H1 (cell line): ENCODE measurements at regions not wholly inside any gene's neighbourhood (a gene's known extent, or its start where the extent isn't known, plus 50 kb on each side); places are given as distances from the start of the nearest gene placed in this dataset.

Experiments used
- CTCF ChIA-PET: fragments of 300-600 bp; sonication (Branson Sonifier 250); formaldehyde crosslinking; loops from one replicate; lab custom pipeline; 2021; ENCODE audit not compliant: partially characterized antibody; lab: Charles Lee
- POLR2A ChIA-PET: fragments of 300-600 bp; sonication (Branson Sonifier 250); formaldehyde crosslinking; loops from one replicate; lab custom pipeline; 2021; ENCODE audit warnings: inconsistent platforms; ENCODE audit not compliant: partially characterized antibody; lab: Charles Lee
- DNase-seq, 2 experiments: peaks; one replicate each; pipeline versions ENCODE4 v3.0.0 to v3.0.0-alpha.2; 2010 to 2022; ENCODE audit warnings: low spot score in 2 of 2, low read depth in 1 of 2, mixed read lengths in 1 of 2
- FAIRE-seq: peaks from 2 replicates; lab custom pipeline; 2011; peaks lifted over from hg19 to GRCh38; lab: Jason Lieb, UNC
- H2AFZ ChIP-seq: 2 replicates; pipeline ENCODE4 v1.8.1; 2012; ENCODE audit warnings: low read length, inconsistent platforms
- H2AK5ac ChIP-seq: 2 replicates; pipeline ENCODE4 v1.6.1; 2013; ENCODE audit warnings: low read depth, low read length
- H2BK120ac ChIP-seq: replicated peaks from 2 replicates; pipeline ENCODE3; 2013; ENCODE audit warnings: low read depth, low read length, inconsistent platforms
- H2BK12ac ChIP-seq: 2 replicates; pipeline ENCODE4 v1.6.1; 2013; ENCODE audit warnings: low read depth, low read length
- H2BK15ac ChIP-seq: 2 replicates; pipeline ENCODE4 v1.6.1; 2013; ENCODE audit warnings: low read length
- H2BK20ac ChIP-seq: 2 replicates; pipeline ENCODE4 v1.6.1; 2013; ENCODE audit warnings: low read length
- H2BK5ac ChIP-seq: 2 replicates; pipeline ENCODE4 v1.6.1; 2013; ENCODE audit warnings: low read depth, low read length
- H3K14ac ChIP-seq: 2 replicates; pipeline ENCODE4 v1.6.1; 2013; ENCODE audit warnings: inconsistent platforms; ENCODE audit not compliant: insufficient read length
- H3K18ac ChIP-seq: 2 replicates; pipeline ENCODE4 v1.6.1; 2013; ENCODE audit warnings: low read length; ENCODE audit errors: extremely low read depth
- H3K23ac ChIP-seq: 2 replicates; pipeline ENCODE4 v1.6.1; 2013; ENCODE audit warnings: inconsistent platforms; ENCODE audit not compliant: insufficient read length
- H3K23me2 ChIP-seq: 2 replicates; pipeline ENCODE4 v1.6.1; 2013; ENCODE audit warnings: low read depth, low read length
- H3K27ac ChIP-seq: 2 replicates; pipeline ENCODE4 v1.6.1; 2011; ENCODE audit warnings: low read depth, low read length, inconsistent platforms
- H3K27me3 ChIP-seq, 4 experiments: replicated peaks in 1 of 4; 1 replicate in 1 of 4; 2 replicates in 3 of 4; pipeline versions ENCODE4 v1.6.1 to v1.8.1; 2011 to 2013; ENCODE audit warnings: low read length in 3 of 4, mild to moderate bottlenecking in 3 of 4, inconsistent platforms in 2 of 4, mixed read lengths in 2 of 4, moderate library complexity in 1 of 4; ENCODE audit not compliant: control insufficient read depth in 3 of 4, insufficient read depth in 3 of 4; ENCODE audit errors: extremely low read depth in 1 of 4
- H3K36me3 ChIP-seq, 4 experiments: 2 replicates each; pipeline versions ENCODE4 v1.6.1 to v1.8.1; 2011 to 2013; ENCODE audit warnings: mild to moderate bottlenecking in 4 of 4, low read length in 3 of 4, moderate library complexity in 2 of 4, control low read depth in 1 of 4, inconsistent platforms in 1 of 4; ENCODE audit not compliant: insufficient read depth in 4 of 4, control insufficient read depth in 2 of 4
- H3K4ac ChIP-seq: replicated peaks from 2 replicates; pipeline ENCODE3; 2013; ENCODE audit warnings: low read length, low read depth, mixed read lengths, inconsistent platforms; ENCODE audit not compliant: insufficient read length
- H3K4me1 ChIP-seq, 4 experiments: replicated peaks in 1 of 4; 1 replicate in 1 of 4; 2 replicates in 3 of 4; pipeline versions ENCODE4 v1.6.1 to v1.8.1; 2011 to 2013; ENCODE audit warnings: low read length in 3 of 4, inconsistent platforms in 2 of 4, mixed read lengths in 1 of 4; ENCODE audit not compliant: insufficient read depth in 4 of 4, control insufficient read depth in 3 of 4
- H3K4me2 ChIP-seq, 2 experiments: 2 replicates each; pipeline versions ENCODE4 v1.6.1 to v1.8.1; 2011 to 2013; ENCODE audit warnings: low read depth in 2 of 2, low read length in 2 of 2, control low read depth in 1 of 2, inconsistent platforms in 1 of 2, mild to moderate bottlenecking in 1 of 2; ENCODE audit not compliant: insufficient read depth in 1 of 2
- H3K4me3 ChIP-seq, 4 experiments: fragments of 200-600, 300-600 bp in 1 of 4; sonication (generic), shearing (Covaris generic), sonication (Bioruptor Twin) in 1 of 4; 2 replicates each; pipeline versions ENCODE4 v1.5.1 to v1.8.1; 2011 to 2016; ENCODE audit warnings: low read length in 4 of 4, low read depth in 3 of 4, control low read depth in 2 of 4, inconsistent platforms in 2 of 4, mild to moderate bottlenecking in 2 of 4, mixed read lengths in 1 of 4, moderate library complexity in 1 of 4; ENCODE audit not compliant: insufficient read depth in 2 of 4; ENCODE audit errors: extremely low read depth in 1 of 4
- H3K56ac ChIP-seq: replicated peaks from 2 replicates; pipeline ENCODE3; 2013; ENCODE audit warnings: low read depth, mild to moderate bottlenecking, mixed read lengths, low read length, inconsistent platforms; ENCODE audit not compliant: insufficient read length
- H3K79me1 ChIP-seq: 2 replicates; pipeline ENCODE4 v1.6.1; 2013; ENCODE audit warnings: low read depth, low read length, control low read depth
- H3K79me2 ChIP-seq, 2 experiments: 2 replicates each; pipeline versions ENCODE4 v1.6.1 to v1.8.1; 2012 to 2013; ENCODE audit warnings: low read length in 2 of 2, mild to moderate bottlenecking in 2 of 2, inconsistent platforms in 1 of 2; ENCODE audit not compliant: insufficient read depth in 2 of 2, control insufficient read depth in 1 of 2
- H3K9ac ChIP-seq, 4 experiments: replicated peaks in 1 of 4; 1 replicate in 1 of 4; 2 replicates in 3 of 4; pipeline versions ENCODE4 v1.6.1 to v1.8.1; 2011 to 2013; ENCODE audit warnings: low read depth in 3 of 4, low read length in 3 of 4, control low read depth in 2 of 4, mild to moderate bottlenecking in 2 of 4, moderate library complexity in 2 of 4, inconsistent platforms in 1 of 4; ENCODE audit errors: extremely low read depth in 1 of 4
- H3K9me3 ChIP-seq, 2 experiments: 2 replicates each; pipeline versions ENCODE4 v1.6.1 to v1.8.1; 2012 to 2013; ENCODE audit warnings: mild to moderate bottlenecking in 2 of 2, moderate library complexity in 2 of 2, control low read depth in 1 of 2, inconsistent platforms in 1 of 2, low read depth in 1 of 2, low read length in 1 of 2, mixed read lengths in 1 of 2; ENCODE audit not compliant: insufficient read depth in 2 of 2
- H4K20me1 ChIP-seq, 2 experiments: replicated peaks in 1 of 2; 2 replicates each; pipeline versions ENCODE3 to v1.8.1; 2011 to 2013; ENCODE audit warnings: inconsistent platforms in 2 of 2, low read length in 2 of 2, mild to moderate bottlenecking in 1 of 2; ENCODE audit not compliant: insufficient read depth in 2 of 2, control insufficient read depth in 1 of 2
- H4K5ac ChIP-seq: 2 replicates; pipeline ENCODE4 v1.6.1; 2013; ENCODE audit warnings: low read length, low read depth, mixed read lengths, inconsistent platforms; ENCODE audit not compliant: insufficient read length
- H4K8ac ChIP-seq: 2 replicates; pipeline ENCODE4 v1.8.0; 2013; ENCODE audit warnings: mild to moderate bottlenecking, moderate library complexity, low read length, inconsistent platforms; ENCODE audit not compliant: insufficient read depth; ENCODE audit errors: extremely low read depth
- H4K91ac ChIP-seq: replicated peaks from 2 replicates; pipeline ENCODE3; 2013; ENCODE audit warnings: low read length, mixed read lengths, inconsistent platforms; ENCODE audit not compliant: insufficient read length
- WGBS, 2 experiments: shearing (Covaris generic) in 1 of 2; methylation state at CpG; one replicate each; pipeline versions ENCODE4 v1.1.6 to v1.1.7; 2013 to 2015; ENCODE audit warnings: low lambda C conversion rate in 2 of 2, mixed read lengths in 2 of 2, inconsistent platforms in 1 of 2, low coverage in 1 of 2, missing lambda C conversion rate in 1 of 2; ENCODE audit not compliant: insufficient replicate concordance in 2 of 2, insufficient coverage in 1 of 2, insufficient read length in 1 of 2; ENCODE audit errors: extremely low coverage in 1 of 2, missing lambda C conversion rate in 1 of 2; 5-methylcytosine and 5-hydroxymethylcytosine counted together
- TF ChIP-seq, protein P1 (sequence below), 3 experiments: IDR thresholded peaks; 1 replicate in 2 of 3; 2 replicates in 1 of 3; pipeline versions ENCODE4 v1.5.1 to v1.6.1; 2011; ENCODE audit warnings: low read length in 3 of 3, mild to moderate bottlenecking in 3 of 3, inconsistent platforms in 2 of 3, low read depth in 1 of 3, moderate library complexity in 1 of 3; ENCODE audit not compliant: insufficient read depth in 1 of 3; ENCODE audit errors: control extremely low read depth in 1 of 3

DNA sequence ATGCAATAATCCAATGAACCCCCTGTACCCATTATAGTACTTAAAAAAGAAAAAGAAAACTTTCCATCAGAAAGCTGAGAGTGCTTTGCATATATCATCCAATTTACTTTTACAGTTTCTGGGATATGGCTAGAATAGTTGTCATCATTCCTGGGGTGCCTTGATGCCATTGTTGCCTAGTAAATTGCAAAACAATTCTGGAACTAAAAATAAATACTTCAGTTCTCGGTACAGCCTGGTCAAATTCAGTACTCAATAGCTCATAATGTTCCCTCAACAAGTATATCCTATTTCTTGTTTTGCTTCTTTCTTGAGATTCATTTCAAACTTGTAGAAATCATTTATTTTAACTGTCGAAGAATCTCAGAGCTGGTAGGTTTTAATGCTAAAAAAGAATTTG, 334.7 kb upstream of the MDFIC2 start:
- Histone ChIP-seq H3K14ac (no peak overlapping the region), H4K8ac (no peak overlapping the region), H3K36me3 (no peaks in the 10 kb centered on the region), H3K4me2 (no peak overlapping the region), H2AK5ac (no peak overlapping the region), H2AFZ (no peak overlapping the region), H3K4ac (no peak overlapping the region), H3K27me3 (no peaks in the 10 kb centered on the region), H3K23me2 (no peaks in the 10 kb centered on the region), H4K91ac (no peak overlapping the region), H3K4me3 (no peak overlapping the region), H3K79me2 (no peaks in the 10 kb centered on the region), H3K18ac (no peak overlapping the region), H3K27ac (no peak overlapping the region), H3K4me1 (no peaks in the 10 kb centered on the region), H3K79me1 (no peaks in the 10 kb centered on the region), H4K20me1 (no peaks in the 10 kb centered on the region), H2BK120ac (no peak overlapping the region), H4K5ac (no peak overlapping the region), H3K23ac (no peak overlapping the region), H2BK5ac (no peak overlapping the region), H2BK12ac (no peak overlapping the region), H2BK20ac (no peak overlapping the region), H2BK15ac (no peak overlapping the region), H3K9me3 (no peaks in the 10 kb centered on the region), H3K9ac (no peak overlapping the region), H3K56ac (no peak overlapping the region)
- DNase-seq (no peak), FAIRE-seq (no peak)
- whole genome bisulfite sequencing, 2 experiments, result 92% methylated on average over 2 of the region's 2 CpGs; no CpG with 5 or more reads in 1 of the 2 experiments
- CTCF ChIA-PET, result no interaction called here
- POLR2A ChIA-PET, result interaction anchor here (0.6 kb wide), 1 partner anchor 18 kb away, joined by 4 read pairs; no protein-coding TSS in a partner anchor
- TF ChIP-seq, protein P1, sequence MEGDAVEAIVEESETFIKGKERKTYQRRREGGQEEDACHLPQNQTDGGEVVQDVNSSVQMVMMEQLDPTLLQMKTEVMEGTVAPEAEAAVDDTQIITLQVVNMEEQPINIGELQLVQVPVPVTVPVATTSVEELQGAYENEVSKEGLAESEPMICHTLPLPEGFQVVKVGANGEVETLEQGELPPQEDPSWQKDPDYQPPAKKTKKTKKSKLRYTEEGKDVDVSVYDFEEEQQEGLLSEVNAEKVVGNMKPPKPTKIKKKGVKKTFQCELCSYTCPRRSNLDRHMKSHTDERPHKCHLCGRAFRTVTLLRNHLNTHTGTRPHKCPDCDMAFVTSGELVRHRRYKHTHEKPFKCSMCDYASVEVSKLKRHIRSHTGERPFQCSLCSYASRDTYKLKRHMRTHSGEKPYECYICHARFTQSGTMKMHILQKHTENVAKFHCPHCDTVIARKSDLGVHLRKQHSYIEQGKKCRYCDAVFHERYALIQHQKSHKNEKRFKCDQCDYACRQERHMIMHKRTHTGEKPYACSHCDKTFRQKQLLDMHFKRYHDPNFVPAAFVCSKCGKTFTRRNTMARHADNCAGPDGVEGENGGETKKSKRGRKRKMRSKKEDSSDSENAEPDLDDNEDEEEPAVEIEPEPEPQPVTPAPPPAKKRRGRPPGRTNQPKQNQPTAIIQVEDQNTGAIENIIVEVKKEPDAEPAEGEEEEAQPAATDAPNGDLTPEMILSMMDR (IDR thresholded peaks at IDR 0.05; ENCODE audit: control extremely low read depth in 1 of 3, insufficient read depth in 1 of 3, low read depth in 1 of 3, low read length in 3 of 3), result no peak
